K562 (cell line): ENCODE measurements at regions not wholly inside any gene's neighbourhood (a gene's known extent, or its start where the extent isn't known, plus 50 kb on each side); places are given as distances from the start of the nearest gene placed in this dataset.
A peak's percentile ranks its signal among the peaks of the same experiment; 100 is the strongest.

Source experiments
- ATAC-seq: fragments of 200-7000 bp; cut with Tn5 transposase; 3 replicates; pipeline ENCODE4 v1.9.1; 2020; ENCODE audit warnings: moderate library complexity
- BruUV-seq: library from RNA; stranded (reverse); fragments of 400-500 nt; replicated peaks from 2 replicates; lab custom pipeline; 2021; lab: Mats Ljungman, UMichigan
- CTCF ChIA-PET: fragments of 300-600 bp; formaldehyde crosslinking; extraction: SDS; loops from one replicate; lab custom pipeline; 2021; ENCODE audit warnings: low intra/inter-chr PET ratio; lab: Yijun Ruan, JAX
- POLR2A ChIA-PET: fragments of 300-600, 350-650 bp; sonication (Branson Sonifier 250); formaldehyde crosslinking; extraction: SDS; loops from one replicate; lab custom pipeline; 2021; ENCODE audit warnings: antibody characterized with exemption, inconsistent platforms; lab: Yijun Ruan, JAX
- DNase-seq, 4 experiments: peaks; one replicate each; pipeline versions ENCODE4 v3.0.0 to v3.0.0-alpha.2; 2011 to 2018; ENCODE audit warnings: low spot score in 3 of 4, mixed read lengths in 3 of 4; ENCODE audit errors: extremely low read depth in 1 of 4
- FAIRE-seq: peaks from 2 replicates; lab custom pipeline; 2011; peaks lifted over from hg19 to GRCh38; lab: Jason Lieb, UNC
- H2AFZ ChIP-seq: 2 replicates; pipeline ENCODE4 v1.6.0; 2011; ENCODE audit warnings: low read depth, low read length, control low read depth, inconsistent platforms
- H3K27ac ChIP-seq: fragments of 200-600 bp; 3 replicates; pipeline ENCODE4 v1.8.0; 2011; ENCODE audit warnings: low read depth, mild to moderate bottlenecking, control low read depth, inconsistent platforms, low read length, moderate library complexity, mixed read lengths; ENCODE audit errors: extremely low read depth
- H3K27me3 ChIP-seq, 2 experiments: fragments of 300-600 bp in 1 of 2; 2 replicates in 1 of 2; 3 replicates in 1 of 2; pipeline versions ENCODE4 v1.6.0 to v1.8.0; 2011; ENCODE audit warnings: inconsistent platforms in 2 of 2, low read length in 2 of 2, mild to moderate bottlenecking in 1 of 2, mixed read lengths in 1 of 2, moderate library complexity in 1 of 2; ENCODE audit not compliant: control insufficient read depth in 2 of 2, insufficient read depth in 2 of 2
- H3K36me3 ChIP-seq: fragments of 300-600 bp; 3 replicates; pipeline ENCODE4 v1.8.0; 2011; ENCODE audit warnings: mild to moderate bottlenecking, low read length, inconsistent platforms; ENCODE audit not compliant: control insufficient read depth, insufficient read depth
- H3K4me1 ChIP-seq, 2 experiments: fragments of 200-600 bp in 1 of 2; replicated peaks in 1 of 2; 2 replicates in 1 of 2; 3 replicates in 1 of 2; pipeline versions ENCODE4 v1.5.1 to v1.8.0; 2011; ENCODE audit warnings: inconsistent platforms in 2 of 2, low read length in 2 of 2, mild to moderate bottlenecking in 1 of 2, mixed read lengths in 1 of 2, moderate library complexity in 1 of 2; ENCODE audit not compliant: control insufficient read depth in 2 of 2, insufficient read depth in 2 of 2
- H3K4me2 ChIP-seq: 2 replicates; pipeline ENCODE4 v1.6.1; 2011; ENCODE audit warnings: low read length, control low read depth, inconsistent platforms, mixed read lengths; ENCODE audit not compliant: insufficient read depth
- H3K4me3 ChIP-seq: fragments of 200-600 bp; sonication (generic), shearing (Covaris generic); 2 replicates; pipeline ENCODE4 v1.5.1; 2016; ENCODE audit warnings: control low read depth, inconsistent platforms
- H3K79me2 ChIP-seq: fragments of 200-600 bp; 3 replicates; pipeline ENCODE4 v1.8.0; 2011; ENCODE audit warnings: low read length, inconsistent platforms; ENCODE audit not compliant: control insufficient read depth, insufficient read depth
- H3K9ac ChIP-seq, 2 experiments: 2 replicates each; pipeline versions ENCODE4 v1.6.0 to v1.6.1; 2011; ENCODE audit warnings: low read depth in 2 of 2, low read length in 2 of 2, control low read depth in 1 of 2, inconsistent platforms in 1 of 2, mild to moderate bottlenecking in 1 of 2, mixed read lengths in 1 of 2; ENCODE audit not compliant: insufficient read depth in 1 of 2
- H3K9me1 ChIP-seq: one replicate; pipeline ENCODE4 v1.6.0; 2011; ENCODE audit warnings: inconsistent platforms, mild to moderate bottlenecking, low read length, moderate library complexity; ENCODE audit not compliant: control insufficient read depth, insufficient read depth
- H3K9me3 ChIP-seq: replicated peaks from 2 replicates; pipeline ENCODE4 v1.5.1; 2011; ENCODE audit warnings: low read depth, low read length, inconsistent platforms; ENCODE audit not compliant: control insufficient read depth, insufficient read depth
- H4K20me1 ChIP-seq: replicated peaks from 2 replicates; pipeline ENCODE4 v1.6.1; 2011; ENCODE audit warnings: low read length, inconsistent platforms, mixed read lengths; ENCODE audit not compliant: control insufficient read depth, insufficient read depth
- ARID1B ChIP-seq: fragments of 450-650 bp; IDR thresholded peaks from 2 replicates; pipeline ENCODE4 v1.6.1; 2016; ENCODE audit warnings: antibody characterized with exemption, mild to moderate bottlenecking, inconsistent platforms
- CBFA2T2 ChIP-seq: fragments of 450-650 bp; conservative IDR thresholded peaks from 2 replicates; pipeline ENCODE4 v1.6.1; 2017; ENCODE audit warnings: mild to moderate bottlenecking
- CBFA2T3 ChIP-seq: fragments of 450-650 bp; IDR thresholded peaks from 2 replicates; pipeline ENCODE4 v1.6.1; 2017
- EGR1 ChIP-seq: fragments of 450-650 bp; conservative IDR thresholded peaks from 2 replicates; pipeline ENCODE4 v1.6.1; 2017; ENCODE audit warnings: mild to moderate bottlenecking
- FOXA3 ChIP-seq, 2 experiments: fragments of 450-650 bp in 1 of 2; sonication (generic) in 1 of 2; formaldehyde crosslinking; IDR thresholded peaks in 1 of 2; conservative IDR thresholded peaks in 1 of 2; 2 replicates each; pipeline versions ENCODE4 v1.4.0 to v1.8.0; 2020 to 2022; ENCODE audit warnings: mild to moderate bottlenecking in 2 of 2, missing genetic modification reagents in 1 of 2
- FOXP1 ChIP-seq: sonication (generic); formaldehyde crosslinking; IDR thresholded peaks from 2 replicates; pipeline ENCODE4 v1.8.0; 2022; ENCODE audit warnings: mild to moderate bottlenecking, missing genetic modification reagents
- MEF2A ChIP-seq: IDR thresholded peaks from 2 replicates; pipeline ENCODE4 v1.6.1; 2011; ENCODE audit warnings: low read depth, mild to moderate bottlenecking, low read length, moderate library complexity; ENCODE audit not compliant: control insufficient read depth
- NFRKB ChIP-seq: fragments of 450-650 bp; IDR thresholded peaks from 2 replicates; pipeline ENCODE4 v1.6.1; 2016; ENCODE audit warnings: low read depth
- PYGO2 ChIP-seq: fragments of 450-650 bp; IDR thresholded peaks from 2 replicates; pipeline ENCODE4 v1.6.1; 2016; ENCODE audit warnings: mild to moderate bottlenecking, missing genetic modification characterization, moderate library complexity, missing compliant biosample characterization
- RBBP5 ChIP-seq: fragments of 200-600 bp; sonication (generic); IDR thresholded peaks from 2 replicates; pipeline ENCODE4 v1.6.1; 2012; ENCODE audit warnings: borderline replicate concordance, mild to moderate bottlenecking, low read length, control low read depth, inconsistent platforms; ENCODE audit not compliant: insufficient read depth, poor library complexity, severe bottlenecking
- RBFOX2 ChIP-seq: fragments of 200-400 bp; formaldehyde crosslinking; IDR thresholded peaks from 2 replicates; pipeline ENCODE4 v1.6.1; 2017; ENCODE audit warnings: low read depth, mild to moderate bottlenecking, low read length, moderate library complexity
- ZNF184 ChIP-seq: sonication (generic); formaldehyde crosslinking; IDR thresholded peaks from 2 replicates; pipeline ENCODE4 v1.5.0; 2020; ENCODE audit warnings: missing genetic modification reagents
- ZNF232 ChIP-seq: sonication (generic); formaldehyde crosslinking; IDR thresholded peaks from 2 replicates; pipeline ENCODE4 v1.8.0; 2022; ENCODE audit warnings: mild to moderate bottlenecking, missing genetic modification reagents
- ZNF57 ChIP-seq: fragments of 450-650 bp; formaldehyde crosslinking; IDR thresholded peaks from 2 replicates; pipeline ENCODE4 v1.4.0; 2020; ENCODE audit warnings: mild to moderate bottlenecking, moderate library complexity
- ZNF785 ChIP-seq: fragments of 250-450 bp; sonication (Bioruptor Pico); IDR thresholded peaks from 2 replicates; pipeline ENCODE4 v1.4.0; 2020; ENCODE audit warnings: mild to moderate bottlenecking
- WGBS: fragments of 100-300 bp; shearing (Covaris generic); methylation state at CpG from one replicate; pipeline ENCODE4 v1.1.6; 2016; ENCODE audit warnings: low coverage, mixed read lengths; ENCODE audit not compliant: insufficient coverage; ENCODE audit errors: missing lambda C conversion rate; 5-methylcytosine and 5-hydroxymethylcytosine counted together
- in situ Hi-C: fragments of 300-500 bp; cut with MboI; formaldehyde crosslinking; loops from 4 replicates; pipeline ENCODE4 v1.15.0; 2018; ENCODE audit warnings: inconsistent platforms, mixed read lengths
- intact Hi-C: fragments of 100-400 bp; cut with micrococcal nuclease; formaldehyde crosslinking; loops from 2 replicates; pipeline ENCODE4 v1.14.2; 2022
- TF ChIP-seq, protein P1 (sequence below): fragments of 450-650 bp; conservative IDR thresholded peaks from 2 replicates; pipeline ENCODE4 v1.6.1; 2016; ENCODE audit warnings: missing genetic modification characterization, low read depth, mild to moderate bottlenecking, missing compliant biosample characterization, moderate library complexity
- TF ChIP-seq, protein P2 (sequence below), 2 experiments: IDR thresholded peaks; 2 replicates each; pipeline ENCODE4 v1.6.1; 2011; ENCODE audit warnings: borderline replicate concordance in 1 of 2, control low read depth in 1 of 2, low read depth in 1 of 2, low read length in 1 of 2, mild to moderate bottlenecking in 1 of 2, mixed read lengths in 1 of 2, moderate library complexity in 1 of 2; ENCODE audit not compliant: insufficient read depth in 1 of 2, insufficient read length in 1 of 2, poor library complexity in 1 of 2, severe bottlenecking in 1 of 2; ENCODE audit errors: extremely low read depth in 1 of 2
- TF ChIP-seq, protein P3 (sequence below): fragments of 450-650 bp; formaldehyde crosslinking; IDR thresholded peaks from 2 replicates; pipeline ENCODE4 v1.4.0; 2020; ENCODE audit warnings: mild to moderate bottlenecking, moderate library complexity

DNA sequence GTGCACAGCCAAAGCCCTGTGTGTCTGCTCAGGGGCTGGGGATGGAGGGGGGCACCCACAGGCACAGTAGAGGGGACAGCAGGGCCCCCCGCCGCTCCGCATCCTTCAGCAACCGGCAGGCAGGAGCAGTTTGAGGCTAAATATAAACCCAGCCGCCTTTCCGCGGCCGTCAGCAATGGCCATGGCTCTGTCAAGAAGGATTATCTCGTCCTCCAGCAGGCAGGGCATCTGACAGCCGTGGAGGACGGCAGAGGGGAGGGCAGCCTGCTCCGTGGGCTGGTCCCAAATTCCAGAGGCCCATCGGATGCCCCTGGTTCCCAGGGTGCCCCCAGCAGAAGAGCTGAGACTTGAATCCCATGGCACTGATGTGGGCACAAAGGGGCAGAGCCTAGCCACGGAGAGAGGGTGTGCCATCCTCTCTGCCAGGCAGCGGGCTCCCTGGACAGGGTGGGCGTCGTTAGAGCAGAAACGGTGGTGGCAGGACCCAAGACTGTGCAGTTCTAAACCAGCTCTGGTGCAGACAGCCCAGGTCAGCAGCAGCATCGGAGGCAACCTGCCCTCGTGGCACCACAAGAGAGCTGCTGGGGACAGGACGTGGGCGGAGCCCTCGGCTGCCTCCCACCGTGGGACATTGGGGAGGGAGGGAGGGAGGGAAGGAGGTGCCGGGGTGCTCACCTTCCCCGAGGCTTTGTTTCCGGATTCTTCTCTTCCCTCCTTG, 198.8 kb upstream of the CIBAR2 start:
- Histone ChIP-seq H3K4me2 (no peak overlapping the region; the same call in 1 of the 2 replicates), H4K20me1 (no peaks in the 10 kb centered on the region; the same call in 1 of the 2 replicates), H3K79me2 (peaks cover 25% of the 10 kb centered on the region; the same call in 2 of the 3 replicates), H2AFZ (no peak overlapping the region), H3K27ac (no peak overlapping the region), H3K4me3 (no peak overlapping the region), H3K27me3 (no peaks in the 10 kb centered on the region), H3K36me3 (no peaks in the 10 kb centered on the region), H3K9me1 (no peaks in the 10 kb centered on the region), H3K4me1 (peaks cover 59 to 87% of the 10 kb centered on the region in 2 experiments), H3K9me3 (no peaks in the 10 kb centered on the region), H3K9ac (peak overlapping the region in 1 of 2 experiments; percentile 66; a peak in 2 of 4 replicates)
- BruUV-seq = no TSS peak
- ATAC-seq = 0 out of 3 replicates have a peak, but pooled peaks have one; percentile 5
- ChIA-PET CTCF (no interaction called here), POLR2A (interaction anchor here (0.7 to 6.9 kb wide), 3 partner anchors 11 to 449 kb away, joined by 3 to 60 read pairs (median 7); no protein-coding TSS in a partner anchor)
- 34% methylated on average over 22 of the region's 27 CpGs for WGBS
- in situ Hi-C loops (no loop called here), intact Hi-C loops (no loop called here)
- no peak for FAIRE-seq
- DNase-seq = peak in 3 of 4 experiments; percentile 61 to 66 (median 63)
- TF ChIP-seq, protein P1, sequence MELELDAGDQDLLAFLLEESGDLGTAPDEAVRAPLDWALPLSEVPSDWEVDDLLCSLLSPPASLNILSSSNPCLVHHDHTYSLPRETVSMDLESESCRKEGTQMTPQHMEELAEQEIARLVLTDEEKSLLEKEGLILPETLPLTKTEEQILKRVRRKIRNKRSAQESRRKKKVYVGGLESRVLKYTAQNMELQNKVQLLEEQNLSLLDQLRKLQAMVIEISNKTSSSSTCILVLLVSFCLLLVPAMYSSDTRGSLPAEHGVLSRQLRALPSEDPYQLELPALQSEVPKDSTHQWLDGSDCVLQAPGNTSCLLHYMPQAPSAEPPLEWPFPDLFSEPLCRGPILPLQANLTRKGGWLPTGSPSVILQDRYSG (tag) = no peak
- TF ChIP-seq PYGO2 (tag) (no peak), FOXP1 (CRISPR knock-in tag) (no peak), ZNF232 (no peak), ZNF57 (0 out of 2 replicates have a peak, but pooled peaks have one; percentile 29), CBFA2T2 (0 out of 2 replicates have a peak, but pooled peaks have one; percentile 4), ZNF184 (CRISPR knock-in tag) (no peak), NFRKB (no peak), ZNF785 (CRISPR knock-in tag) (no peak), MEF2A (peak; percentile 48; the same call in 1 of the 2 replicates), EGR1 (peak; percentile 47), CBFA2T3 (peak; percentile 46), RBBP5 (peak; percentile 64), ARID1B (0 out of 2 replicates have a peak, but pooled peaks have one; percentile 15), RBFOX2 (peak; percentile 20; the same call in 1 of the 2 replicates), FOXA3 (CRISPR knock-in tag; conservative IDR thresholded peaks at IDR 0.05 in 1 of 2, IDR thresholded peaks at IDR 0.05 in 1 of 2) (no peak)
- TF ChIP-seq, protein P2, sequence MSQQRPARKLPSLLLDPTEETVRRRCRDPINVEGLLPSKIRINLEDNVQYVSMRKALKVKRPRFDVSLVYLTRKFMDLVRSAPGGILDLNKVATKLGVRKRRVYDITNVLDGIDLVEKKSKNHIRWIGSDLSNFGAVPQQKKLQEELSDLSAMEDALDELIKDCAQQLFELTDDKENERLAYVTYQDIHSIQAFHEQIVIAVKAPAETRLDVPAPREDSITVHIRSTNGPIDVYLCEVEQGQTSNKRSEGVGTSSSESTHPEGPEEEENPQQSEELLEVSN (IDR thresholded peaks at IDR 0.05; ENCODE audit: borderline replicate concordance in 1 of 2, extremely low read depth in 1 of 2, insufficient read depth in 1 of 2, insufficient read length in 1 of 2, low read depth in 1 of 2, low read length in 1 of 2, poor library complexity in 1 of 2, severe bottlenecking in 1 of 2) = peak in 1 of 2 experiments; percentile 27
- TF ChIP-seq, protein P3, sequence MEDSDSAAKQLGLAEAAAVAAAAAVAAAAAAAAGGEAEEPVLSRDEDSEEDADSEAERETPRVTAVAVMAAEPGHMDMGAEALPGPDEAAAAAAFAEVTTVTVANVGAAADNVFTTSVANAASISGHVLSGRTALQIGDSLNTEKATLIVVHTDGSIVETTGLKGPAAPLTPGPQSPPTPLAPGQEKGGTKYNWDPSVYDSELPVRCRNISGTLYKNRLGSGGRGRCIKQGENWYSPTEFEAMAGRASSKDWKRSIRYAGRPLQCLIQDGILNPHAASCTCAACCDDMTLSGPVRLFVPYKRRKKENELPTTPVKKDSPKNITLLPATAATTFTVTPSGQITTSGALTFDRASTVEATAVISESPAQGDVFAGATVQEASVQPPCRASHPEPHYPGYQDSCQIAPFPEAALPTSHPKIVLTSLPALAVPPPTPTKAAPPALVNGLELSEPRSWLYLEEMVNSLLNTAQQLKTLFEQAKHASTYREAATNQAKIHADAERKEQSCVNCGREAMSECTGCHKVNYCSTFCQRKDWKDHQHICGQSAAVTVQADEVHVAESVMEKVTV (CRISPR knock-in tag) = no peak
